Activated T-cell treated with anti-CD3 and anti-CD28 coated beads, Interleukin-2, amount 50 U/mL, for 4 hours (primary cell): ENCODE measurements at regions not wholly inside any gene's neighbourhood (a gene's known extent, or its start where the extent isn't known, plus 50 kb on each side); places are given as distances from the start of the nearest gene placed in this dataset.
"Not testable (repeated sequence)": the region's sequence is repeated elsewhere in the genome, so short reads cannot be mapped to it uniquely, and the experiment has no call there.

Experiments used
- ATAC-seq, 2 donors: fragments of 200-7000 bp; cut with Tn5 transposase; one replicate each; pipeline ENCODE4 v1.10.0; 2021
- DNase-seq: peaks from one replicate; pipeline ENCODE4 v3.0.0-alpha.2; 2020
- H3K27me3 Mint-ChIP-seq: one replicate; pipeline ENCODE4 v1.8.0; 2021; ENCODE audit warnings: low read depth, mixed read lengths
- H3K36me3 Mint-ChIP-seq: one replicate; pipeline ENCODE4 v1.8.0; 2022; ENCODE audit warnings: mixed read lengths; ENCODE audit not compliant: insufficient read depth
- H3K4me1 Mint-ChIP-seq: one replicate; pipeline ENCODE4 v1.8.0; 2021; ENCODE audit warnings: low read depth, mixed read lengths
- H3K4me3 Mint-ChIP-seq: one replicate; pipeline ENCODE4 v1.8.0; 2021; ENCODE audit warnings: mild to moderate bottlenecking, moderate library complexity, mixed read lengths
- H3K9me3 Mint-ChIP-seq: one replicate; pipeline ENCODE4 v1.8.0; 2021; ENCODE audit warnings: mixed read lengths

GRCh38 chr13:65265988-65266387, 1964.1 kb downstream of the PCDH9 start:
- ATAC-seq: no peak
- H3K9me3 Mint-ChIP-seq: peaks cover 11% of the 10 kb centered on the region
- no peaks in the 10 kb centered on the region for H3K36me3 Mint-ChIP-seq
- no peak for DNase-seq
- no peak overlapping the region for H3K4me3 Mint-ChIP-seq
- H3K4me1 Mint-ChIP-seq: peaks cover 1% of the 10 kb centered on the region
- no peaks in the 10 kb centered on the region for H3K27me3 Mint-ChIP-seq

- H3K4me1 Mint-ChIP-seq: peaks cover 1% of the 10 kb centered on the region
- H3K27me3 Mint-ChIP-seq: no peaks in the 10 kb centered on the region
- H3K4me3 Mint-ChIP-seq: no peak overlapping the region
- H3K36me3 Mint-ChIP-seq: no peaks in the 10 kb centered on the region
- peaks cover 9% of the 10 kb centered on the region for H3K9me3 Mint-ChIP-seq
- ATAC-seq (no peak), DNase-seq (no peak)
Observed at GRCh38 chr13:65264066-65264465, 1966.1 kb downstream of the PCDH9 start.

GRCh38 chr13:65260946-65261891, 1968.9 kb downstream of the PCDH9 start:
- DNase-seq (no peak), ATAC-seq (no peak)
- Mint-ChIP-seq H3K9me3 (peaks cover 12% of the 10 kb centered on the region), H3K4me1 (peaks cover 1% of the 10 kb centered on the region), H3K4me3 (no peak overlapping the region), H3K27me3 (no peaks in the 10 kb centered on the region), H3K36me3 (no peaks in the 10 kb centered on the region)

GRCh38 chr13:65240773-65241172, 1989.4 kb downstream of the PCDH9 start:
- ATAC-seq (no peak), DNase-seq (no peak)
- peaks cover 36% of the 10 kb centered on the region for H3K9me3 Mint-ChIP-seq
- H3K36me3 Mint-ChIP-seq: no peaks in the 10 kb centered on the region
- no peaks in the 10 kb centered on the region for H3K27me3 Mint-ChIP-seq
- H3K4me1 Mint-ChIP-seq: no peaks in the 10 kb centered on the region
- H3K4me3 Mint-ChIP-seq: no peak overlapping the region

DNA sequence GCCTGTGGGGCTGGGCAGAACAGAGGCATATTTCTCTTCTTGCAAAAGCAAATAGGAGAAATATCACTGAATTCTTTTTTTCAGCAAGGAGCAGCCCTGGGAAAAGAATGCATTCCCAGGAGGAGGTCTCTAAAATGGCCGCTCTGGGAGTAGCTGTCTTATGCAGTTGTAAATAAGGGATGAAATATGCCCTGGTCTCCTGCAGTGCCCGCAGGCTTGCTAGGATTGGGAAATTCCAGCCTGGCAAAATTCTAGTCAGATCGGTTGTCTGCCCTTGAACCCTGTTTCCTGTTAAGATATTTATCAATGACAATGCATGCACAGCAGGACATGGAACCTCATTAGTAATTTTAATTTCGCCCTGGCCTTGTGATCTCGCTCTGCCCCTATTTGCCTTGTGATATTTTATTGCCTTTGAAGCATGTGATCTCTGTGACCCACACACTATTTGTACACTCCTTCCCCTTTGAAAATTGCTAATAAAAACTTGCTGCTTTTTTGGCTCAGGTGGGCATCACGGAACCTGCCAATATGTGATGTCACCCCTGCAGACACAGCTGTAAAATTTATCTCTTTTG, 1993.2 kb downstream of the PCDH9 start:
- H3K27me3 Mint-ChIP-seq: no peaks in the 10 kb centered on the region
- peaks cover 35% of the 10 kb centered on the region for H3K9me3 Mint-ChIP-seq
- no peak overlapping the region for H3K4me3 Mint-ChIP-seq
- H3K36me3 Mint-ChIP-seq: no peaks in the 10 kb centered on the region
- DNase-seq (no peak), ATAC-seq (no peak)
- no peaks in the 10 kb centered on the region for H3K4me1 Mint-ChIP-seq

DNA sequence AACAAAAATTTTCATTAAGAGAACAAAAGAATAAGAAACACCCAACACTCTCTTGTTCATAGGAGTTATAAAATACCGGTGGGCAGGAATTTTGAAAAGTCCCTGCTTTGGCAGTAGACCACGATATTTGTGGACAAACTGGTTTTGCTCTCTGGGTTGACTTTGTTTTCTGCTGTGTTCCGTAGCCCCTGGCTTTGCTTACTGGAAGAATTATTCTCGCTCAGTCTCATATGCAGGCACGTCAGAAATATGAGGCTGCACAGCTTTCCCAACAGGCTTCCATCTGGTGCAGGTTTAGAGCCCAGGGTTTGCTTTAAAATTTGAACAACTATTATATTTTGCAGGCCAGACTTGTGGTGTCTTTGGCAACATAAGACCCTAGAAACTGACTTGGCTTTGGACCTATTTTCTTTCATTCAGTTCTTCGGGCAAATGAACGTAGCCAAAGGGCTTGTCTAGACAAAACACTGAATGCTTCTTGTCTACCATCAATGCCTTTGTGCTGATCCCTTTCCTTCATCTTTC, 2012.6 kb downstream of the PCDH9 start:
- H3K36me3 Mint-ChIP-seq: no peaks in the 10 kb centered on the region
- no peaks in the 10 kb centered on the region for H3K27me3 Mint-ChIP-seq
- H3K4me1 Mint-ChIP-seq: no peaks in the 10 kb centered on the region
- H3K9me3 Mint-ChIP-seq: peaks cover 3% of the 10 kb centered on the region
- no peak for ATAC-seq
- H3K4me3 Mint-ChIP-seq: no peak overlapping the region
- DNase-seq: no peak

DNA sequence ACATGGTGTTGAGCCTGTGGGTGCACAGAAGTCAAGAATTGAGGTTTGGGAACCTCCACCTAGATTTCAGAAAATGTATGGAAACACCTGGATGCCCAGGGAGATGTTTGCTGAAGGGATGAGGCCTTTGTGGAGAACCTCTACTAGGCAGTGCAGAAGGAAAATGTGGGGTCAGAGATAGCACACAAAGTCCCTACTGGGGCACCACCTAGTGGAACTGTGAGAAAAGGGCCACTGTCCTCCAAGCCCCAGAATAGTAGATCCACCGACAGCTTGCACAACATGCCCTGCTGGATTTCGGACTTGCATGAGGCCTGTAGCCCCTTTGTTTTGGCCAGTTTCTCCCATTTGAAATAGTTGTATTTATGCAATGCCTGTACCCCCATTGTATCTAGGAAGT, 2027.3 kb downstream of the PCDH9 start:
- not testable (repeated sequence) for H3K27me3 Mint-ChIP-seq, H3K4me1 Mint-ChIP-seq, H3K4me3 Mint-ChIP-seq, H3K36me3 Mint-ChIP-seq, DNase-seq, ATAC-seq
- H3K9me3 Mint-ChIP-seq: peaks cover 13% of the 10 kb centered on the region

DNA sequence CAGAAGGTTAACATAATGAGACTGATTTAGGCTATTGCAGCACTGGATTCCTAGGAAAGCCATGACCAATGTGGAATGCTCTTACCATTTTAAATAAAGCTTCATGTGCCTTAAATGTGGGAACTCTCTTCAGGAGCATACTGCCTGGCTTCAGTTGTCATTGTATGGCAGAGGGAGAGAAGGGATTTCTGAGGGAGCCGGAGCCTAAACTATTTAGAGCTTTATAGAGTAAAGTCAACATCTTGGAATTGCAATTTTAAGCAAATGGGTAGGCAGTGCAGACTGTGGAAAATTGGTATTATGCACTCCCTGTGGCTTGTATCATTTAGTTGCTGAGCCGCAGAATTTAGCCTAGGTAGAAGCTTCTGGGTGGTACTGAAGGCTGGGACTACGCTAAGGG, 2041.4 kb downstream of the PCDH9 start:
- H3K9me3 Mint-ChIP-seq: peaks cover 9% of the 10 kb centered on the region

DNA sequence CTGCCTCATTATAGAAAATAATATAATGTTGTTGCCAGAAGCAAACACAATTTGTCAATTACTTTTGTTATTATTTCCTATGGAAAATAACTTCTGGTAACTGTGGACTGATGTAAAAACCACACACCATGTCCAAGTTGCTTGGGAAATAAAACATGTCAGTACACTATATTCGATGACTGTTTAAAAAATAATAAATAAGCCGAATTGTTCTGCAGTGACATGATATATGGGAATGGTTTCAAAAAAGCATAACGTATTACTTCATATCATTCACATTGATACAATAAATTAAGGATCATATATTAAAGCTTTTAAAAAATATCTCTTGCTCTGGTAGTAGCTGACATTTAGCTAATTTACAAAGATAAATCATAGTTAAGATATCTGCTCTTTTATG, 2062.1 kb downstream of the PCDH9 start:
- Mint-ChIP-seq H3K4me1 (no peaks in the 10 kb centered on the region), H3K4me3 (no peak overlapping the region), H3K27me3 (no peaks in the 10 kb centered on the region), H3K9me3 (peaks cover 7% of the 10 kb centered on the region), H3K36me3 (no peaks in the 10 kb centered on the region)
- DNase-seq (no peak), ATAC-seq (no peak)

More for the DNA sequence above, 2041.4 kb downstream of the PCDH9 start:
- no peaks in the 10 kb centered on the region for H3K4me1 Mint-ChIP-seq
- DNase-seq (no peak), ATAC-seq (no peak)
- H3K27me3 Mint-ChIP-seq: no peaks in the 10 kb centered on the region
- no peaks in the 10 kb centered on the region for H3K36me3 Mint-ChIP-seq
- H3K4me3 Mint-ChIP-seq: no peak overlapping the region

GRCh38 chr13:65166675-65167074, 2063.5 kb downstream of the PCDH9 start:
- no peaks in the 10 kb centered on the region for H3K4me1 Mint-ChIP-seq
- no peak for ATAC-seq
- peaks cover 7% of the 10 kb centered on the region for H3K9me3 Mint-ChIP-seq
- no peak overlapping the region for H3K4me3 Mint-ChIP-seq
- no peak for DNase-seq
- H3K27me3 Mint-ChIP-seq: no peaks in the 10 kb centered on the region
- H3K36me3 Mint-ChIP-seq: no peaks in the 10 kb centered on the region

DNA sequence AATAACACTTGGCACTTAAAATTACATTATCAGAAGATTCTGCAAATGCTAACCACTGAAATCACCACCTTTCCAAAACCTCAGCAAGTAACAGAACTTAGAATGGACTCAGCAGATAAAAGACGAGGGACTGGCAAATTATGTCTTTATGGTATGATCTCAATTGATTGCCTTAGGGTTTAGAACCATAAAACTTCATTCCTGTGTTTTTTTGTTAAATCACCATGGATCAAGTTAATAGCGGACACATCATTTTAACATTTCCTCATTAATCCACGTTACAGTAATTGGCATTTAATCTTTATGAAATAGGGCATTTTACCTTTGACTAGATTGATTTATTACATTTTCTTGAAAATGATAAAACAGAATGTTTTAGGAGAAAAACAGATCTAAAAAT, 2070.3 kb downstream of the PCDH9 start:
- ATAC-seq (no peak), DNase-seq (no peak)
- H3K4me1 Mint-ChIP-seq: no peaks in the 10 kb centered on the region
- H3K9me3 Mint-ChIP-seq: peaks cover under 1% of the 10 kb centered on the region
- no peaks in the 10 kb centered on the region for H3K27me3 Mint-ChIP-seq
- H3K4me3 Mint-ChIP-seq: no peak overlapping the region
- no peaks in the 10 kb centered on the region for H3K36me3 Mint-ChIP-seq

DNA sequence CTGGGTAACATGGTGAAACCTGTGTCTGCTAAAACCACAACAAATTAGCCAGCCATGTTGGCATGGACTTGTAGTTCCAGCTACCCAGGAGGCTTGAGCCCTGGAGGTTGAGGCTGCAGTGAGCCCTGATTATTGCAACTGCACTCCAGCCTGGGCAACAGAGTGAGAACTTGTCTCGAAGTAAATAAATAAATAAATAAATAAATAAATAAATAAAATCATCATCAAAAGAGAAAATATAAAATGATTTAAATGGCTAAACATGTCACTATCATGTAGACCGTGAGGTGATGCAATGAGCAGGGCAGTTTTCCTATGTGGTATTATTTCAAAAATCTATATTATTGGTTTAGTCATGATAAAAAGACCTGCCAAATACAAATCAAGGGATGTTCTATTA, 2074.3 kb downstream of the PCDH9 start:
- Mint-ChIP-seq H3K27me3 (no peaks in the 10 kb centered on the region), H3K36me3 (no peaks in the 10 kb centered on the region), H3K4me3 (no peak overlapping the region), H3K4me1 (no peaks in the 10 kb centered on the region), H3K9me3 (peaks cover 4% of the 10 kb centered on the region)
- DNase-seq (no peak), ATAC-seq (no peak)

- Mint-ChIP-seq H3K27me3 (no peaks in the 10 kb centered on the region), H3K4me1 (no peaks in the 10 kb centered on the region), H3K4me3 (no peak overlapping the region), H3K36me3 (no peaks in the 10 kb centered on the region), H3K9me3 (peaks cover 7% of the 10 kb centered on the region)
- no peak for ATAC-seq
- DNase-seq: no peak
Observed at GRCh38 chr13:65154661-65155447, 2075.3 kb downstream of the PCDH9 start.

GRCh38 chr13:65149687-65150086, 2080.4 kb downstream of the PCDH9 start:
- H3K4me3 Mint-ChIP-seq: no peak overlapping the region
- no peaks in the 10 kb centered on the region for H3K4me1 Mint-ChIP-seq
- H3K9me3 Mint-ChIP-seq: peaks cover 22% of the 10 kb centered on the region
- no peaks in the 10 kb centered on the region for H3K36me3 Mint-ChIP-seq
- H3K27me3 Mint-ChIP-seq: no peaks in the 10 kb centered on the region
- DNase-seq (no peak), ATAC-seq (no peak)
